Endothelial cell of umbilical vein (primary cell): ENCODE measurements at regions not wholly inside any gene's neighbourhood (a gene's known extent, or its start where the extent isn't known, plus 50 kb on each side); places are given as distances from the start of the nearest gene placed in this dataset.

Experiments
- BruUV-seq: library from RNA; stranded (reverse); fragments of 400-500 nt; replicated peaks from 2 replicates; lab custom pipeline; 2021; lab: Mats Ljungman, UMichigan
- CTCF ChIA-PET: fragments of 300-600, 350-600 bp; sonication (Branson Sonifier 250); formaldehyde crosslinking; loops from one replicate; lab custom pipeline; 2021; ENCODE audit warnings: antibody characterized with exemption, inconsistent platforms; lab: Charles Lee
- POLR2A ChIA-PET: fragments of 300-600, 350-600 bp; sonication (Branson Sonifier 250); formaldehyde crosslinking; loops from one replicate; lab custom pipeline; 2021; ENCODE audit warnings: antibody characterized with exemption, inconsistent platforms; lab: Charles Lee
- DNase-seq: peaks from one replicate; pipeline ENCODE4 v3.0.0-alpha.2; 2011; ENCODE audit warnings: low read depth, low spot score
- FAIRE-seq: peaks from 2 replicates; lab custom pipeline; 2011; peaks lifted over from hg19 to GRCh38; lab: Jason Lieb, UNC
- H2AFZ ChIP-seq: 2 replicates; pipeline ENCODE4 v1.6.0; 2012; ENCODE audit warnings: low read depth, low read length, control low read depth, inconsistent platforms
- H3K27ac ChIP-seq: 2 replicates; pipeline ENCODE4 v1.5.1; 2011; ENCODE audit warnings: low read depth, mild to moderate bottlenecking, control low read depth, low read length, moderate library complexity; ENCODE audit not compliant: insufficient read depth
- H3K27me3 ChIP-seq, 2 experiments: 2 replicates each; pipeline versions ENCODE4 v1.6.0 to v1.6.1; 2011; ENCODE audit warnings: low read length in 2 of 2, mixed read lengths in 1 of 2; ENCODE audit not compliant: control insufficient read depth in 2 of 2, insufficient read depth in 2 of 2
- H3K36me3 ChIP-seq, 2 experiments: 2 replicates in 1 of 2; 3 replicates in 1 of 2; pipeline ENCODE4 v1.5.1; 2011; ENCODE audit warnings: low read length in 2 of 2, mild to moderate bottlenecking in 1 of 2, moderate library complexity in 1 of 2; ENCODE audit not compliant: control insufficient read depth in 2 of 2, insufficient read depth in 2 of 2; ENCODE audit errors: extremely low read depth in 1 of 2
- H3K4me1 ChIP-seq: 3 replicates; pipeline ENCODE4 v1.5.1; 2011; ENCODE audit warnings: mild to moderate bottlenecking, low read length; ENCODE audit not compliant: control insufficient read depth, insufficient read depth; ENCODE audit errors: extremely low read depth
- H3K4me2 ChIP-seq: 2 replicates; pipeline ENCODE4 v1.6.1; 2011; ENCODE audit warnings: low read length, control low read depth, mixed read lengths; ENCODE audit not compliant: insufficient read depth
- H3K4me3 ChIP-seq, 3 experiments: fragments of 200-600 bp in 1 of 3; sonication (generic), shearing (Covaris generic) in 1 of 3; replicated peaks in 1 of 3; 2 replicates each; pipeline ENCODE4 v1.5.1; 2011 to 2016; ENCODE audit warnings: control low read depth in 3 of 3, low read length in 3 of 3, mild to moderate bottlenecking in 2 of 3, inconsistent platforms in 1 of 3, low read depth in 1 of 3, moderate library complexity in 1 of 3; ENCODE audit not compliant: insufficient read depth in 1 of 3
- H3K79me2 ChIP-seq: 2 replicates; pipeline ENCODE4 v1.6.0; 2012; ENCODE audit warnings: low read length, inconsistent platforms; ENCODE audit not compliant: control insufficient read depth, insufficient read depth
- H3K9ac ChIP-seq: replicated peaks from 2 replicates; pipeline ENCODE3; 2011; ENCODE audit warnings: low read length, control low read depth; ENCODE audit not compliant: insufficient read depth; ENCODE audit errors: extremely low read depth
- H3K9me1 ChIP-seq: replicated peaks from 3 replicates; pipeline ENCODE4 v1.6.0; 2011; ENCODE audit warnings: mild to moderate bottlenecking, low read length; ENCODE audit not compliant: control insufficient read depth, insufficient read depth; ENCODE audit errors: extremely low read depth
- H3K9me3 ChIP-seq: replicated peaks from 2 replicates; pipeline ENCODE4 v1.5.1; 2012; ENCODE audit warnings: low read length, inconsistent platforms; ENCODE audit not compliant: control insufficient read depth, insufficient read depth
- H4K20me1 ChIP-seq: replicated peaks from 2 replicates; pipeline ENCODE3; 2011; ENCODE audit warnings: mild to moderate bottlenecking, low read length; ENCODE audit not compliant: control insufficient read depth, insufficient read depth; ENCODE audit errors: extremely low read depth
- EZH2 ChIP-seq: IDR thresholded peaks from 2 replicates; pipeline ENCODE4 v1.6.1; 2012; ENCODE audit warnings: borderline replicate concordance, low read depth, mild to moderate bottlenecking, moderate library complexity, low read length, inconsistent platforms; ENCODE audit not compliant: severe bottlenecking
- FOS ChIP-seq: IDR thresholded peaks from 2 replicates; pipeline ENCODE4 v1.6.1; 2011; ENCODE audit warnings: mild to moderate bottlenecking, low read length, moderate library complexity, borderline replicate concordance; ENCODE audit not compliant: insufficient read depth
- GATA2 ChIP-seq: IDR thresholded peaks from 2 replicates; pipeline ENCODE4 v1.7.0; 2011; ENCODE audit warnings: low read depth, mild to moderate bottlenecking, moderate library complexity, mixed read lengths, low read length; ENCODE audit not compliant: insufficient read length, insufficient read depth
- JUN ChIP-seq: IDR thresholded peaks from 2 replicates; pipeline ENCODE4 v1.6.1; 2011; ENCODE audit warnings: borderline replicate concordance, low read depth; ENCODE audit not compliant: insufficient read length, insufficient read depth
- MYC ChIP-seq: IDR thresholded peaks from one replicate; pipeline ENCODE4 v1.6.1; 2011; ENCODE audit warnings: mild to moderate bottlenecking, low read depth, low read length
- POLR2A ChIP-seq: IDR thresholded peaks from 2 replicates; pipeline ENCODE4 v1.6.1; 2012; ENCODE audit warnings: low read depth, mild to moderate bottlenecking, control low read depth, low read length
- POLR2AphosphoS5 ChIP-seq: IDR thresholded peaks from 2 replicates; pipeline ENCODE4 v1.6.1; 2012; ENCODE audit warnings: low read depth, mild to moderate bottlenecking, control low read depth, low read length, moderate library complexity; ENCODE audit not compliant: insufficient read depth
- dilution Hi-C: fragments of 300-500 bp; cut with MboI; formaldehyde crosslinking; loops from one replicate; pipeline ENCODE4 v1.15.0; 2019; ENCODE audit warnings: low sequenced_read_pairs; ENCODE audit not compliant: extremely low pct_ligation_motif_present
- intact Hi-C: fragments of 100-400 bp; cut with micrococcal nuclease; formaldehyde crosslinking; loops from one replicate; pipeline ENCODE4 v1.10.0; 2022
- TF ChIP-seq, protein P1 (sequence below), 2 donors: IDR thresholded peaks; 1 replicate in 1 of 2; 2 replicates in 1 of 2; pipeline ENCODE4 v1.5.1; 2011; ENCODE audit warnings: low read length in 2 of 2, mild to moderate bottlenecking in 2 of 2, moderate library complexity in 2 of 2, control low read depth in 1 of 2, inconsistent platforms in 1 of 2, low read depth in 1 of 2; ENCODE audit not compliant: insufficient read depth in 1 of 2; ENCODE audit errors: extremely low read depth in 1 of 2
- TF ChIP-seq, protein P2 (sequence below): IDR thresholded peaks from 2 replicates; pipeline ENCODE4 v1.6.1; 2011; ENCODE audit not compliant: insufficient read depth, insufficient read length

DNA sequence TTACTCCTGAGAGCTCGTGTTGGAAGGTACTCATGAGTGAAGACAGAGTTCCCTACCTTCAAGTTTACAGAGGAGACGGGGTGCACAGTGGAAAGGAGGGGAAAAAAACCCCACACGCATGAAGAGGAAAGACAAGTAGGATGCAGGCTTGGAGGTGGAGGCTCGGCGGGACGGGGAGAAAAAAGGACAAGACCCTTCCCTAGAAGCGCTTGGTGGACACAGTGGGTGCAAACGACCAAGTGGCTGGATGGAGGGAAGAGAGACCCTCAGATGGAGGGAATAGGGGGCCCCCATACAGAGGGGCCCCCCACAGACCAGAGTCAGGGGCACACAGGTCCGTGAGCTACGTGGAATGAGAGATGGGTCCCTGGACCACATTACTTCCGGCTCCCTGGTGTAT is 380.1 kb downstream of the SHANK2 start:
- no peaks in the 10 kb centered on the region for H3K4me1 ChIP-seq

More for the DNA sequence above, 380.1 kb downstream of the SHANK2 start:
- Histone ChIP-seq H3K27me3 (no peaks in the 10 kb centered on the region), H3K27ac (no peak overlapping the region), H2AFZ (no peak overlapping the region), H3K36me3 (no peaks in the 10 kb centered on the region), H3K79me2 (no peaks in the 10 kb centered on the region), H3K4me2 (no peak overlapping the region), H4K20me1 (no peaks in the 10 kb centered on the region), H3K9me3 (peaks cover 3% of the 10 kb centered on the region), H3K9me1 (no peaks in the 10 kb centered on the region), H3K4me3 (no peak overlapping the region), H3K9ac (no peak overlapping the region)
- intact Hi-C loops: no loop called here
- FAIRE-seq: no peak
- CTCF ChIA-PET: no interaction called here
- dilution Hi-C loops: no loop called here
- TF ChIP-seq JUN: no peak
- TF ChIP-seq GATA2: no peak
- TF ChIP-seq, protein P1, sequence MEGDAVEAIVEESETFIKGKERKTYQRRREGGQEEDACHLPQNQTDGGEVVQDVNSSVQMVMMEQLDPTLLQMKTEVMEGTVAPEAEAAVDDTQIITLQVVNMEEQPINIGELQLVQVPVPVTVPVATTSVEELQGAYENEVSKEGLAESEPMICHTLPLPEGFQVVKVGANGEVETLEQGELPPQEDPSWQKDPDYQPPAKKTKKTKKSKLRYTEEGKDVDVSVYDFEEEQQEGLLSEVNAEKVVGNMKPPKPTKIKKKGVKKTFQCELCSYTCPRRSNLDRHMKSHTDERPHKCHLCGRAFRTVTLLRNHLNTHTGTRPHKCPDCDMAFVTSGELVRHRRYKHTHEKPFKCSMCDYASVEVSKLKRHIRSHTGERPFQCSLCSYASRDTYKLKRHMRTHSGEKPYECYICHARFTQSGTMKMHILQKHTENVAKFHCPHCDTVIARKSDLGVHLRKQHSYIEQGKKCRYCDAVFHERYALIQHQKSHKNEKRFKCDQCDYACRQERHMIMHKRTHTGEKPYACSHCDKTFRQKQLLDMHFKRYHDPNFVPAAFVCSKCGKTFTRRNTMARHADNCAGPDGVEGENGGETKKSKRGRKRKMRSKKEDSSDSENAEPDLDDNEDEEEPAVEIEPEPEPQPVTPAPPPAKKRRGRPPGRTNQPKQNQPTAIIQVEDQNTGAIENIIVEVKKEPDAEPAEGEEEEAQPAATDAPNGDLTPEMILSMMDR (IDR thresholded peaks at IDR 0.05; ENCODE audit: extremely low read depth in 1 of 2, insufficient read depth in 1 of 2, low read depth in 1 of 2, low read length in 2 of 2): no peak
- TF ChIP-seq, protein P2, sequence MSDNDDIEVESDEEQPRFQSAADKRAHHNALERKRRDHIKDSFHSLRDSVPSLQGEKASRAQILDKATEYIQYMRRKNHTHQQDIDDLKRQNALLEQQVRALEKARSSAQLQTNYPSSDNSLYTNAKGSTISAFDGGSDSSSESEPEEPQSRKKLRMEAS: no peak
- TF ChIP-seq FOS: no peak
- TF ChIP-seq EZH2: no peak
- TF ChIP-seq POLR2AphosphoS5: no peak
- TF ChIP-seq POLR2A: no peak
- no peak for TF ChIP-seq MYC
- no peak for DNase-seq
- POLR2A ChIA-PET: no interaction called here
- BruUV-seq: no TSS peak
